ENCODE measurements at regions not wholly inside any gene's neighbourhood (a gene's known extent, or its start where the extent isn't known, plus 50 kb on each side); places are given as distances from the start of the nearest gene placed in this dataset.

- DNase-seq (ENCODE audit: low read depth in 2 of 2) = no peak
Measured at GRCh38 chr2:104127049-104127770, 726.7 kb upstream of the POU3F3 start.

- no peak for DNase-seq (ENCODE audit: low read depth in 2 of 2)
Measured at GRCh38 chr2:104140361-104140760, 713.6 kb upstream of the POU3F3 start.

- no peak for DNase-seq (ENCODE audit: low read depth in 2 of 2)
Measured at GRCh38 chr2:104158191-104158590, 695.7 kb upstream of the POU3F3 start.

GRCh38 chr2:104163611-104164130, 690.2 kb upstream of the POU3F3 start:
- DNase-seq (ENCODE audit: low read depth in 2 of 2) = no peak

GRCh38 chr2:104164721-104165252, 689.1 kb upstream of the POU3F3 start:
- DNase-seq (ENCODE audit: low read depth in 2 of 2) = no peak

- no peak for DNase-seq (ENCODE audit: low read depth in 2 of 2)
Measured at GRCh38 chr2:104177179-104177578, 676.7 kb upstream of the POU3F3 start.

- no peak for DNase-seq (ENCODE audit: low read depth in 2 of 2)
Measured at GRCh38 chr2:104179644-104180043, 674.3 kb upstream of the POU3F3 start.

GRCh38 chr2:104200533-104201168, 653.3 kb upstream of the POU3F3 start:
- no peak for DNase-seq (ENCODE audit: low read depth in 2 of 2)

- DNase-seq (ENCODE audit: low read depth in 2 of 2) = no peak
Measured at GRCh38 chr2:104213758-104214157, 640.2 kb upstream of the POU3F3 start.

GRCh38 chr2:104215269-104216161, 638.4 kb upstream of the POU3F3 start:
- DNase-seq (ENCODE audit: low read depth in 2 of 2) = no peak

GRCh38 chr2:104233591-104233990, 620.3 kb upstream of the POU3F3 start:
- DNase-seq (ENCODE audit: low read depth in 2 of 2) = no peak

- no peak for DNase-seq (ENCODE audit: low read depth in 2 of 2)
Measured at GRCh38 chr2:104236491-104236890, 617.4 kb upstream of the POU3F3 start.

GRCh38 chr2:104240984-104241383, 612.9 kb upstream of the POU3F3 start:
- DNase-seq (ENCODE audit: low read depth in 2 of 2) = no peak

- no peak for DNase-seq (ENCODE audit: low read depth in 2 of 2)
Measured at GRCh38 chr2:104249629-104250028, 604.3 kb upstream of the POU3F3 start.

GRCh38 chr2:104250635-104251034, 603.3 kb upstream of the POU3F3 start:
- DNase-seq (ENCODE audit: low read depth in 2 of 2) = no peak

GRCh38 chr2:104254017-104254416, 599.9 kb upstream of the POU3F3 start:
- no peak for DNase-seq (ENCODE audit: low read depth in 2 of 2)

GRCh38 chr2:104262714-104263113, 591.2 kb upstream of the POU3F3 start:
- DNase-seq (ENCODE audit: low read depth in 2 of 2) = no peak

GRCh38 chr2:104279646-104280045, 574.3 kb upstream of the POU3F3 start:
- DNase-seq (ENCODE audit: low read depth in 2 of 2) = no peak

- no peak for DNase-seq (ENCODE audit: low read depth in 2 of 2)
Measured at GRCh38 chr2:104280216-104280615, 573.7 kb upstream of the POU3F3 start.

- no peak for DNase-seq (ENCODE audit: low read depth in 2 of 2)
Measured at GRCh38 chr2:104286841-104287240, 567.1 kb upstream of the POU3F3 start.

- no peak for DNase-seq (ENCODE audit: low read depth in 2 of 2)
Measured at GRCh38 chr2:104289651-104290565, 564.0 kb upstream of the POU3F3 start.
